HK-2 (cell line): ENCODE measurements at regions not wholly inside any gene's neighbourhood (a gene's known extent, or its start where the extent isn't known, plus 50 kb on each side); places are given as distances from the start of the nearest gene placed in this dataset.

ENCODE experiments used
- DNase-seq: peaks from one replicate; pipeline ENCODE4 v3.0.0-alpha.2; 2018; ENCODE audit not compliant: unreplicated experiment

GRCh38 chr4:65126200-65126599, 544.1 kb downstream of the EPHA5 start:
- DNase-seq: no peak

GRCh38 chr4:65120287-65120686, 550.0 kb downstream of the EPHA5 start:
- DNase-seq: no peak

GRCh38 chr4:65102419-65102818, 567.9 kb downstream of the EPHA5 start:
- DNase-seq: no peak

- no peak for DNase-seq
Measured at GRCh38 chr4:65096630-65097029, 573.7 kb downstream of the EPHA5 start.

GRCh38 chr4:65089666-65090065, 580.6 kb downstream of the EPHA5 start:
- DNase-seq: no peak

- no peak for DNase-seq
Measured at GRCh38 chr4:65083076-65083475, 587.2 kb downstream of the EPHA5 start.

- DNase-seq: no peak
Measured at GRCh38 chr4:65071564-65071963, 598.7 kb downstream of the EPHA5 start.

- no peak for DNase-seq
Measured at GRCh38 chr4:65069177-65069576, 601.1 kb downstream of the EPHA5 start.

- DNase-seq: no peak
Measured at GRCh38 chr4:65066106-65066505, 604.2 kb downstream of the EPHA5 start.

- no peak for DNase-seq
Measured at GRCh38 chr4:65063601-65064000, 606.7 kb downstream of the EPHA5 start.

- DNase-seq: no peak
Measured at GRCh38 chr4:65050786-65051185, 619.5 kb downstream of the EPHA5 start.

- no peak for DNase-seq
Measured at GRCh38 chr4:65046192-65047133, 623.8 kb downstream of the EPHA5 start.

- no peak for DNase-seq
Measured at GRCh38 chr4:65033899-65034298, 624.6 kb upstream of the TECRL start.

GRCh38 chr4:65028592-65028991, 619.3 kb upstream of the TECRL start:
- DNase-seq: no peak

- no peak for DNase-seq
Measured at GRCh38 chr4:65023883-65024670, 614.8 kb upstream of the TECRL start.

- no peak for DNase-seq
Measured at GRCh38 chr4:65023081-65023480, 613.8 kb upstream of the TECRL start.

- no peak for DNase-seq
Measured at GRCh38 chr4:65021737-65022136, 612.5 kb upstream of the TECRL start.

- DNase-seq: no peak
Measured at GRCh38 chr4:65021149-65021548, 611.9 kb upstream of the TECRL start.

GRCh38 chr4:65019775-65020174, 610.5 kb upstream of the TECRL start:
- DNase-seq: no peak

GRCh38 chr4:65018313-65018712, 609.1 kb upstream of the TECRL start:
- no peak for DNase-seq

GRCh38 chr4:65014078-65014477, 604.8 kb upstream of the TECRL start:
- no peak for DNase-seq

- DNase-seq: no peak
Measured at GRCh38 chr4:65007841-65008439, 598.7 kb upstream of the TECRL start.
